HCT116 (cell line): ENCODE measurements at regions not wholly inside any gene's neighbourhood (a gene's known extent, or its start where the extent isn't known, plus 50 kb on each side); places are given as distances from the start of the nearest gene placed in this dataset.

Experiments used
- CEBPB ChIP-seq: IDR thresholded peaks from 2 replicates; pipeline ENCODE4 v1.6.1; 2012; ENCODE audit warnings: low read depth
- EGR1 ChIP-seq: IDR thresholded peaks from 2 replicates; pipeline ENCODE4 v1.6.1; 2012; ENCODE audit warnings: low read depth
- EZH2 ChIP-seq: fragments of 200-600 bp; sonication (generic); IDR thresholded peaks from 2 replicates; pipeline ENCODE4 v1.6.1; 2017; ENCODE audit warnings: antibody characterized with exemption, mixed run types
- JUND ChIP-seq: IDR thresholded peaks from 2 replicates; pipeline ENCODE4 v1.6.1; 2012
- POLR2A ChIP-seq: IDR thresholded peaks from 2 replicates; pipeline ENCODE4 v1.7.0; 2011; ENCODE audit warnings: borderline replicate concordance; ENCODE audit not compliant: insufficient read depth, insufficient read length; ENCODE audit errors: extremely low read depth
- POLR2AphosphoS5 ChIP-seq: IDR thresholded peaks from 2 replicates; pipeline ENCODE4 v1.6.1; 2011; ENCODE audit warnings: mild to moderate bottlenecking, low read depth, low read length, moderate library complexity
- REST ChIP-seq: IDR thresholded peaks from 2 replicates; pipeline ENCODE4 v1.6.1; 2012; ENCODE audit warnings: low read depth
- SIN3A ChIP-seq: IDR thresholded peaks from 2 replicates; pipeline ENCODE4 v1.6.1; 2012; ENCODE audit warnings: low read depth
- SP1 ChIP-seq: IDR thresholded peaks from 2 replicates; pipeline ENCODE4 v1.6.1; 2012; ENCODE audit warnings: low read depth
- SRF ChIP-seq: IDR thresholded peaks from 2 replicates; pipeline ENCODE4 v1.6.1; 2012; ENCODE audit warnings: low read depth
- YY1 ChIP-seq: IDR thresholded peaks from 2 replicates; pipeline ENCODE4 v1.6.1; 2011; ENCODE audit warnings: low read length, low read depth, moderate library complexity, mild to moderate bottlenecking; ENCODE audit not compliant: insufficient replicate concordance; ENCODE audit errors: extremely low read depth
- TF ChIP-seq, protein P1 (sequence below), 3 experiments: fragments of 200-600 bp in 1 of 3; sonication (generic) in 1 of 3; IDR thresholded peaks in 2 of 3; conservative IDR thresholded peaks in 1 of 3; 2 replicates each; pipeline ENCODE4 v1.5.1; 2012 to 2017; ENCODE audit warnings: low read depth in 2 of 3, low read length in 2 of 3, antibody characterized with exemption in 1 of 3, borderline replicate concordance in 1 of 3, control low read depth in 1 of 3, mild to moderate bottlenecking in 1 of 3, mixed read lengths in 1 of 3, mixed run types in 1 of 3, moderate library complexity in 1 of 3; ENCODE audit not compliant: insufficient read depth in 1 of 3
- TF ChIP-seq, protein P2 (sequence below): IDR thresholded peaks from 2 replicates; pipeline ENCODE4 v1.6.1; 2012

GRCh38 chr11:130600139-130600538, 151.7 kb downstream of the ADAMTS15 start:
- TF ChIP-seq CEBPB = no peak
- TF ChIP-seq REST = no peak
- no peak for TF ChIP-seq SIN3A
- TF ChIP-seq, protein P1, sequence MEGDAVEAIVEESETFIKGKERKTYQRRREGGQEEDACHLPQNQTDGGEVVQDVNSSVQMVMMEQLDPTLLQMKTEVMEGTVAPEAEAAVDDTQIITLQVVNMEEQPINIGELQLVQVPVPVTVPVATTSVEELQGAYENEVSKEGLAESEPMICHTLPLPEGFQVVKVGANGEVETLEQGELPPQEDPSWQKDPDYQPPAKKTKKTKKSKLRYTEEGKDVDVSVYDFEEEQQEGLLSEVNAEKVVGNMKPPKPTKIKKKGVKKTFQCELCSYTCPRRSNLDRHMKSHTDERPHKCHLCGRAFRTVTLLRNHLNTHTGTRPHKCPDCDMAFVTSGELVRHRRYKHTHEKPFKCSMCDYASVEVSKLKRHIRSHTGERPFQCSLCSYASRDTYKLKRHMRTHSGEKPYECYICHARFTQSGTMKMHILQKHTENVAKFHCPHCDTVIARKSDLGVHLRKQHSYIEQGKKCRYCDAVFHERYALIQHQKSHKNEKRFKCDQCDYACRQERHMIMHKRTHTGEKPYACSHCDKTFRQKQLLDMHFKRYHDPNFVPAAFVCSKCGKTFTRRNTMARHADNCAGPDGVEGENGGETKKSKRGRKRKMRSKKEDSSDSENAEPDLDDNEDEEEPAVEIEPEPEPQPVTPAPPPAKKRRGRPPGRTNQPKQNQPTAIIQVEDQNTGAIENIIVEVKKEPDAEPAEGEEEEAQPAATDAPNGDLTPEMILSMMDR (IDR thresholded peaks at IDR 0.05 in 2 of 3, conservative IDR thresholded peaks at IDR 0.05 in 1 of 3; ENCODE audit: borderline replicate concordance in 1 of 3, insufficient read depth in 1 of 3, low read depth in 2 of 3, low read length in 2 of 3) = no peak
- no peak for TF ChIP-seq JUND
- no peak for TF ChIP-seq POLR2AphosphoS5
- no peak for TF ChIP-seq POLR2A
- TF ChIP-seq EZH2 = no peak
- no peak for TF ChIP-seq SRF
- TF ChIP-seq EGR1 = no peak
- TF ChIP-seq, protein P2, sequence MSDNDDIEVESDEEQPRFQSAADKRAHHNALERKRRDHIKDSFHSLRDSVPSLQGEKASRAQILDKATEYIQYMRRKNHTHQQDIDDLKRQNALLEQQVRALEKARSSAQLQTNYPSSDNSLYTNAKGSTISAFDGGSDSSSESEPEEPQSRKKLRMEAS = no peak
- no peak for TF ChIP-seq SP1
- no peak for TF ChIP-seq YY1
